RWPE1 (cell line): ENCODE measurements at regions not wholly inside any gene's neighbourhood (a gene's known extent, or its start where the extent isn't known, plus 50 kb on each side); places are given as distances from the start of the nearest gene placed in this dataset.

Experiments
- CTCF ChIA-PET: fragments of 350-600 bp; sonication (Branson Sonifier 250); formaldehyde crosslinking; extraction: SDS; loops from one replicate; lab custom pipeline; 2021; lab: Yijun Ruan, JAX
- POLR2A ChIA-PET: fragments of 400-600 bp; formaldehyde crosslinking; extraction: SDS; loops from one replicate; lab custom pipeline; 2020; ENCODE audit warnings: antibody characterized with exemption; ENCODE audit not compliant: low non-redundant PET; lab: Yijun Ruan, JAX
- DNase-seq: peaks from one replicate; pipeline ENCODE4 v3.0.0; 2012; ENCODE audit warnings: low spot score
- H3K27ac ChIP-seq: fragments of 450-650 bp; 2 replicates; pipeline ENCODE4 v1.5.1; 2017
- CTCF ChIP-seq: fragments of 450-650 bp; conservative IDR thresholded peaks from 2 replicates; pipeline ENCODE4 v1.5.1; 2017; ENCODE audit warnings: low read depth, mild to moderate bottlenecking

- no peak for TF ChIP-seq CTCF
- no peak for DNase-seq
- ChIA-PET POLR2A (no interaction called here), CTCF (no interaction called here)
- H3K27ac ChIP-seq: no peak overlapping the region
Measured at GRCh38 chr2:120985997-120986651, 250.5 kb downstream of the GLI2 start.

GRCh38 chr2:120986898-120987650, 251.4 kb downstream of the GLI2 start:
- no peak for TF ChIP-seq CTCF
- ChIA-PET POLR2A (no interaction called here), CTCF (no interaction called here)
- no peak for DNase-seq
- no peak overlapping the region for H3K27ac ChIP-seq

- no peak for DNase-seq
Measured at GRCh38 chr2:120988051-120988699, 252.5 kb downstream of the GLI2 start.

GRCh38 chr2:120988700-120989511, 253.2 kb downstream of the GLI2 start:
- TF ChIP-seq CTCF: no peak
- no peak for DNase-seq
- CTCF ChIA-PET: no interaction called here
- POLR2A ChIA-PET: no interaction called here
- no peak overlapping the region for H3K27ac ChIP-seq

More at GRCh38 chr2:120988051-120988699, 252.5 kb downstream of the GLI2 start:
- CTCF ChIA-PET: no interaction called here
- POLR2A ChIA-PET: no interaction called here
- TF ChIP-seq CTCF: no peak
- H3K27ac ChIP-seq: no peak overlapping the region

GRCh38 chr2:120989512-120990441, 254.1 kb downstream of the GLI2 start:
- CTCF ChIA-PET: no interaction called here
- POLR2A ChIA-PET: no interaction called here
- no peak for TF ChIP-seq CTCF
- DNase-seq: no peak
- H3K27ac ChIP-seq: no peak overlapping the region
